Liver (tissue), 3 donors: ENCODE measurements at regions not wholly inside any gene's neighbourhood (a gene's known extent, or its start where the extent isn't known, plus 50 kb on each side); places are given as distances from the start of the nearest gene placed in this dataset.

Experiments
- FOXA1 ChIP-seq: IDR thresholded peaks from 2 replicates; pipeline ENCODE4 v1.6.1; 2016; ENCODE audit warnings: antibody characterized with exemption
- GABPA ChIP-seq, 2 donors: IDR thresholded peaks in 1 of 2; conservative IDR thresholded peaks in 1 of 2; 2 replicates each; pipeline ENCODE4 v1.6.1; 2016; ENCODE audit warnings: antibody characterized with exemption in 2 of 2, mild to moderate bottlenecking in 1 of 2, moderate library complexity in 1 of 2
- JUND ChIP-seq, 2 donors: IDR thresholded peaks; 2 replicates each; pipeline ENCODE4 v1.6.1; 2016; ENCODE audit warnings: antibody characterized with exemption in 2 of 2
- RAD21 ChIP-seq, 2 donors: IDR thresholded peaks; 2 replicates each; pipeline ENCODE4 v1.6.1; 2016; ENCODE audit warnings: antibody characterized with exemption in 2 of 2, mild to moderate bottlenecking in 2 of 2
- TAF1 ChIP-seq: conservative IDR thresholded peaks from 2 replicates; pipeline ENCODE4 v1.6.1; 2016; ENCODE audit warnings: antibody characterized with exemption, mild to moderate bottlenecking
- YY1 ChIP-seq: IDR thresholded peaks from 2 replicates; pipeline ENCODE4 v1.6.1; 2016; ENCODE audit warnings: antibody characterized with exemption, mild to moderate bottlenecking
- TF ChIP-seq, protein P1 (sequence below): fragments of 150-350 bp; IDR thresholded peaks from 2 replicates; pipeline ENCODE4 v1.5.1; 2017; ENCODE audit warnings: improper control_type of control experiment, low read depth, low read length; ENCODE audit not compliant: missing input control
- TF ChIP-seq, protein P2 (sequence below): IDR thresholded peaks from 2 replicates; pipeline ENCODE4 v1.6.1; 2016; ENCODE audit warnings: antibody characterized with exemption, mild to moderate bottlenecking
- TF ChIP-seq, protein P3 (sequence below): IDR thresholded peaks from 2 replicates; pipeline ENCODE4 v1.6.1; 2016; ENCODE audit warnings: antibody characterized with exemption
- TF ChIP-seq, protein P4 (sequence below): IDR thresholded peaks from 2 replicates; pipeline ENCODE4 v1.6.1; 2016; ENCODE audit warnings: antibody characterized with exemption
- TF ChIP-seq, protein P5 (sequence below): IDR thresholded peaks from 2 replicates; pipeline ENCODE4 v1.6.1; 2016; ENCODE audit warnings: antibody characterized with exemption
- donor health status: healthy.
- donor health status: healthy.

DNA sequence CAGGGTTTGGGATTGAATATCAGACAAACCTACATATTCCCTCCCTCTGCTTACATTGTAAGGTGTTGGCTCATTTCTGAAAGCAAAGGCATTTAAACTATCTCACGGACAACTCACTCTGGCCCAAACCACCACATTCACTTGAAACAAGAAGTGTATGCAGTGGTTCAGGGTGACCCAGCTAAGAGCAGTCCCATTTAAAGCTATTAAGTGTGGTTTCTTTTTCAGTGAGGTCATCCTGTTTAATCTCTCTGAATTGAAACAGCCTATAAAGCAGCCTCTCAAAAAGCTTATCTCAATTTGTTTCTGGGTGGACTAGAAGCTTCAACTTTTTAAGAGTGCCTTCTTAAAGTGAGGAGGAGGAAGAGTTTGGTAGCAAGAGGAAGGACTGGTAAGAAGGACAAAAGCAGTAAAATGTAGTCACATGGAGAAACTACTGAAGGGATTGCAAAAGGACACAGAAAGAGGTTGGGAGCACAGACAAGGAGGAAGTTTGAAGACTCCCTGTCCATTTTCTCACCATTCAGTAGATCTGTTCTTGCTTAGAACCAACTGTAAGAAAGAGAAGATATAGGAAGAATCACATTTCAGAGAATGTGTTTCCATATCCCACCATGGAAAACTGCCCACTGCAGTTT, 151.6 kb downstream of the TMCO5A start:
- TF ChIP-seq, protein P1, sequence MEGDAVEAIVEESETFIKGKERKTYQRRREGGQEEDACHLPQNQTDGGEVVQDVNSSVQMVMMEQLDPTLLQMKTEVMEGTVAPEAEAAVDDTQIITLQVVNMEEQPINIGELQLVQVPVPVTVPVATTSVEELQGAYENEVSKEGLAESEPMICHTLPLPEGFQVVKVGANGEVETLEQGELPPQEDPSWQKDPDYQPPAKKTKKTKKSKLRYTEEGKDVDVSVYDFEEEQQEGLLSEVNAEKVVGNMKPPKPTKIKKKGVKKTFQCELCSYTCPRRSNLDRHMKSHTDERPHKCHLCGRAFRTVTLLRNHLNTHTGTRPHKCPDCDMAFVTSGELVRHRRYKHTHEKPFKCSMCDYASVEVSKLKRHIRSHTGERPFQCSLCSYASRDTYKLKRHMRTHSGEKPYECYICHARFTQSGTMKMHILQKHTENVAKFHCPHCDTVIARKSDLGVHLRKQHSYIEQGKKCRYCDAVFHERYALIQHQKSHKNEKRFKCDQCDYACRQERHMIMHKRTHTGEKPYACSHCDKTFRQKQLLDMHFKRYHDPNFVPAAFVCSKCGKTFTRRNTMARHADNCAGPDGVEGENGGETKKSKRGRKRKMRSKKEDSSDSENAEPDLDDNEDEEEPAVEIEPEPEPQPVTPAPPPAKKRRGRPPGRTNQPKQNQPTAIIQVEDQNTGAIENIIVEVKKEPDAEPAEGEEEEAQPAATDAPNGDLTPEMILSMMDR, result no peak
- TF ChIP-seq, protein P2, sequence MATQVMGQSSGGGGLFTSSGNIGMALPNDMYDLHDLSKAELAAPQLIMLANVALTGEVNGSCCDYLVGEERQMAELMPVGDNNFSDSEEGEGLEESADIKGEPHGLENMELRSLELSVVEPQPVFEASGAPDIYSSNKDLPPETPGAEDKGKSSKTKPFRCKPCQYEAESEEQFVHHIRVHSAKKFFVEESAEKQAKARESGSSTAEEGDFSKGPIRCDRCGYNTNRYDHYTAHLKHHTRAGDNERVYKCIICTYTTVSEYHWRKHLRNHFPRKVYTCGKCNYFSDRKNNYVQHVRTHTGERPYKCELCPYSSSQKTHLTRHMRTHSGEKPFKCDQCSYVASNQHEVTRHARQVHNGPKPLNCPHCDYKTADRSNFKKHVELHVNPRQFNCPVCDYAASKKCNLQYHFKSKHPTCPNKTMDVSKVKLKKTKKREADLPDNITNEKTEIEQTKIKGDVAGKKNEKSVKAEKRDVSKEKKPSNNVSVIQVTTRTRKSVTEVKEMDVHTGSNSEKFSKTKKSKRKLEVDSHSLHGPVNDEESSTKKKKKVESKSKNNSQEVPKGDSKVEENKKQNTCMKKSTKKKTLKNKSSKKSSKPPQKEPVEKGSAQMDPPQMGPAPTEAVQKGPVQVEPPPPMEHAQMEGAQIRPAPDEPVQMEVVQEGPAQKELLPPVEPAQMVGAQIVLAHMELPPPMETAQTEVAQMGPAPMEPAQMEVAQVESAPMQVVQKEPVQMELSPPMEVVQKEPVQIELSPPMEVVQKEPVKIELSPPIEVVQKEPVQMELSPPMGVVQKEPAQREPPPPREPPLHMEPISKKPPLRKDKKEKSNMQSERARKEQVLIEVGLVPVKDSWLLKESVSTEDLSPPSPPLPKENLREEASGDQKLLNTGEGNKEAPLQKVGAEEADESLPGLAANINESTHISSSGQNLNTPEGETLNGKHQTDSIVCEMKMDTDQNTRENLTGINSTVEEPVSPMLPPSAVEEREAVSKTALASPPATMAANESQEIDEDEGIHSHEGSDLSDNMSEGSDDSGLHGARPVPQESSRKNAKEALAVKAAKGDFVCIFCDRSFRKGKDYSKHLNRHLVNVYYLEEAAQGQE, result no peak
- no peak for TF ChIP-seq TAF1
- TF ChIP-seq YY1, result no peak
- TF ChIP-seq GABPA (IDR thresholded peaks at IDR 0.05 in 1 of 2, conservative IDR thresholded peaks at IDR 0.05 in 1 of 2), result no peak
- TF ChIP-seq, protein P3, sequence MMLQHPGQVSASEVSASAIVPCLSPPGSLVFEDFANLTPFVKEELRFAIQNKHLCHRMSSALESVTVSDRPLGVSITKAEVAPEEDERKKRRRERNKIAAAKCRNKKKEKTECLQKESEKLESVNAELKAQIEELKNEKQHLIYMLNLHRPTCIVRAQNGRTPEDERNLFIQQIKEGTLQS, result no peak
- TF ChIP-seq, protein P4, sequence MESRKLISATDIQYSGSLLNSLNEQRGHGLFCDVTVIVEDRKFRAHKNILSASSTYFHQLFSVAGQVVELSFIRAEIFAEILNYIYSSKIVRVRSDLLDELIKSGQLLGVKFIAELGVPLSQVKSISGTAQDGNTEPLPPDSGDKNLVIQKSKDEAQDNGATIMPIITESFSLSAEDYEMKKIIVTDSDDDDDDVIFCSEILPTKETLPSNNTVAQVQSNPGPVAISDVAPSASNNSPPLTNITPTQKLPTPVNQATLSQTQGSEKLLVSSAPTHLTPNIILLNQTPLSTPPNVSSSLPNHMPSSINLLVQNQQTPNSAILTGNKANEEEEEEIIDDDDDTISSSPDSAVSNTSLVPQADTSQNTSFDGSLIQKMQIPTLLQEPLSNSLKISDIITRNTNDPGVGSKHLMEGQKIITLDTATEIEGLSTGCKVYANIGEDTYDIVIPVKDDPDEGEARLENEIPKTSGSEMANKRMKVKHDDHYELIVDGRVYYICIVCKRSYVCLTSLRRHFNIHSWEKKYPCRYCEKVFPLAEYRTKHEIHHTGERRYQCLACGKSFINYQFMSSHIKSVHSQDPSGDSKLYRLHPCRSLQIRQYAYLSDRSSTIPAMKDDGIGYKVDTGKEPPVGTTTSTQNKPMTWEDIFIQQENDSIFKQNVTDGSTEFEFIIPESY, result no peak
- TF ChIP-seq, protein P5, sequence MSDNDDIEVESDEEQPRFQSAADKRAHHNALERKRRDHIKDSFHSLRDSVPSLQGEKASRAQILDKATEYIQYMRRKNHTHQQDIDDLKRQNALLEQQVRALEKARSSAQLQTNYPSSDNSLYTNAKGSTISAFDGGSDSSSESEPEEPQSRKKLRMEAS, result no peak
- TF ChIP-seq RAD21 (IDR thresholded peaks at IDR 0.05), result no peak
- no peak for TF ChIP-seq FOXA1
- TF ChIP-seq JUND (IDR thresholded peaks at IDR 0.05), result no peak
